ENCODE measurements at regions not wholly inside any gene's neighbourhood (a gene's known extent, or its start where the extent isn't known, plus 50 kb on each side); places are given as distances from the start of the nearest gene placed in this dataset.
A peak's percentile ranks its signal among the peaks of the same experiment; 100 is the strongest.

- Histone ChIP-seq H3K36me3 (ENCODE audit: control insufficient read depth, insufficient read depth, low read length) (no peaks in the 10 kb centered on the region), H3K9ac (ENCODE audit: extremely low read depth, low read length, poor library complexity, severe bottlenecking) (no peak overlapping the region), H3K27ac (ENCODE audit: low read depth, low read length) (no peak overlapping the region), H3K27me3 (ENCODE audit: control insufficient read depth, insufficient read depth, low read length, poor library complexity, severe bottlenecking) (no peaks in the 10 kb centered on the region), H3K4me1 (ENCODE audit: control insufficient read depth, insufficient read depth, low read length) (no peaks in the 10 kb centered on the region), H3K9me3 (ENCODE audit: control insufficient read depth, low read length) (no peaks in the 10 kb centered on the region), H3K4me3 (ENCODE audit: low read length) (no peak overlapping the region)
- Mint-ChIP-seq H3K27me3 (ENCODE audit: insufficient read depth) (no peaks in the 10 kb centered on the region), H3K4me3 (no peak overlapping the region), H3K4me1 (peaks cover 8% of the 10 kb centered on the region), H3K27ac (no peak overlapping the region), H3K36me3 (ENCODE audit: low read depth) (peaks cover 30% of the 10 kb centered on the region), H3K9me3 (peaks cover 7% of the 10 kb centered on the region)
- no peak for TF ChIP-seq CTCF (conservative IDR thresholded peaks at IDR 0.05)
- no peak for DNase-seq
- 89 to 92% methylated on average over 3 to 4 of the region's 4 CpGs for WGBS, 2 experiments (ENCODE audit: insufficient coverage in 1 of 2, insufficient read length in 1 of 2)
Observed at GRCh38 chr2:120981443-120981842, 245.8 kb downstream of the GLI2 start.

- no peak for TF ChIP-seq CTCF (conservative IDR thresholded peaks at IDR 0.05)
- no peaks in the 10 kb centered on the region for H3K4me1 ChIP-seq (ENCODE audit: control insufficient read depth, insufficient read depth, low read length)
- H3K9me3 ChIP-seq (ENCODE audit: control insufficient read depth, low read length): no peaks in the 10 kb centered on the region
- no peak overlapping the region for H3K4me3 Mint-ChIP-seq
- no peak overlapping the region for H3K27ac ChIP-seq (ENCODE audit: low read depth, low read length)
- no peak overlapping the region for H3K9ac ChIP-seq (ENCODE audit: extremely low read depth, low read length, poor library complexity, severe bottlenecking)
- 80 to 88% methylated on average over 15 to 20 of the region's 20 CpGs for WGBS, 2 experiments (ENCODE audit: insufficient coverage in 1 of 2, insufficient read length in 1 of 2)
- H3K4me3 ChIP-seq (ENCODE audit: low read length): no peak overlapping the region
- DNase-seq: peak; percentile 68
- no peaks in the 10 kb centered on the region for H3K27me3 ChIP-seq (ENCODE audit: control insufficient read depth, insufficient read depth, low read length, poor library complexity, severe bottlenecking)
- H3K9me3 Mint-ChIP-seq: peaks cover 7% of the 10 kb centered on the region
- H3K4me1 Mint-ChIP-seq: peaks cover 8% of the 10 kb centered on the region
- H3K27me3 Mint-ChIP-seq (ENCODE audit: insufficient read depth): no peaks in the 10 kb centered on the region
- peaks cover 6% of the 10 kb centered on the region for H3K36me3 ChIP-seq (ENCODE audit: control insufficient read depth, insufficient read depth, low read length)
- H3K36me3 Mint-ChIP-seq (ENCODE audit: low read depth): peaks cover 39% of the 10 kb centered on the region
- H3K27ac Mint-ChIP-seq: peak overlapping the region; percentile 21
Observed at GRCh38 chr2:120982598-120982997, 246.9 kb downstream of the GLI2 start.

GRCh38 chr2:120983344-120983743, 247.7 kb downstream of the GLI2 start:
- 92 to 93% methylated on average over 6 of the region's 6 CpGs for WGBS, 2 experiments (ENCODE audit: insufficient coverage in 1 of 2, insufficient read length in 1 of 2)
- no peaks in the 10 kb centered on the region for H3K4me1 ChIP-seq (ENCODE audit: control insufficient read depth, insufficient read depth, low read length)
- no peaks in the 10 kb centered on the region for H3K27me3 Mint-ChIP-seq (ENCODE audit: insufficient read depth)

More at GRCh38 chr2:120983344-120983743, 247.7 kb downstream of the GLI2 start:
- Histone ChIP-seq H3K9ac (ENCODE audit: extremely low read depth, low read length, poor library complexity, severe bottlenecking) (no peak overlapping the region), H3K27me3 (ENCODE audit: control insufficient read depth, insufficient read depth, low read length, poor library complexity, severe bottlenecking) (no peaks in the 10 kb centered on the region), H3K27ac (ENCODE audit: low read depth, low read length) (no peak overlapping the region), H3K9me3 (ENCODE audit: control insufficient read depth, low read length) (no peaks in the 10 kb centered on the region), H3K4me3 (ENCODE audit: low read length) (no peak overlapping the region), H3K36me3 (ENCODE audit: control insufficient read depth, insufficient read depth, low read length) (peaks cover 6% of the 10 kb centered on the region)
- no peak for TF ChIP-seq CTCF (conservative IDR thresholded peaks at IDR 0.05)
- Mint-ChIP-seq H3K36me3 (ENCODE audit: low read depth) (peaks cover 39% of the 10 kb centered on the region), H3K4me3 (no peak overlapping the region), H3K4me1 (peaks cover 8% of the 10 kb centered on the region), H3K27ac (no peak overlapping the region), H3K9me3 (peaks cover 7% of the 10 kb centered on the region)
- no peak for DNase-seq
